GM19372 (cell line): ENCODE measurements at regions not wholly inside any gene's neighbourhood (a gene's known extent, or its start where the extent isn't known, plus 50 kb on each side); places are given as distances from the start of the nearest gene placed in this dataset.
"Not testable (repeated sequence)": the region's sequence is repeated elsewhere in the genome, so short reads cannot be mapped to it uniquely, and the experiment has no call there.

ENCODE experiments used
- ATAC-seq: cut with Tn5 transposase; IDR thresholded peaks from one replicate; pipeline ENCODE4 v1.9.1; 2021; ENCODE audit warnings: mild to moderate bottlenecking, low read depth, moderate library complexity; ENCODE audit not compliant: unreplicated experiment

DNA sequence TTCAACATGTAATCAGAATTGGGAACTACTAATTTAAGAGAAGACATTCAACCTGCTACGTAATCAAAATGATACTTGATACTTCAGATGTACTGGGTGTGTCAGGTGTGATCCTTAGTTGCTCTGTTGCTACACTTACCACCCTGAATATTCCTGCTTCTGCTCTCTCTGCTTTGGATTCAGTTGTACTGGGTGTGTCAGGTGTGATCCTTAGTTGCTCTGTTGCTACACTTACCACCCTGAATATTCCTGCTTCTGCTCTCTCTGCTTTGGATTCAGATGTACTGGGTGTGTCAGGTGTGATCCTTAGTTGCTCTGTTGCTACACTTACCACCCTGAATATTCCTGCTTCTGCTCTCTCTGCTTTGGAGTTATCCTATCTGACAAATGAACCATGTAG, 290.2 kb downstream of the RAB38 start:
- not testable (repeated sequence) for ATAC-seq

GRCh38 chr11:87879118-87879517, 296.1 kb downstream of the RAB38 start:
- no peak for ATAC-seq

DNA sequence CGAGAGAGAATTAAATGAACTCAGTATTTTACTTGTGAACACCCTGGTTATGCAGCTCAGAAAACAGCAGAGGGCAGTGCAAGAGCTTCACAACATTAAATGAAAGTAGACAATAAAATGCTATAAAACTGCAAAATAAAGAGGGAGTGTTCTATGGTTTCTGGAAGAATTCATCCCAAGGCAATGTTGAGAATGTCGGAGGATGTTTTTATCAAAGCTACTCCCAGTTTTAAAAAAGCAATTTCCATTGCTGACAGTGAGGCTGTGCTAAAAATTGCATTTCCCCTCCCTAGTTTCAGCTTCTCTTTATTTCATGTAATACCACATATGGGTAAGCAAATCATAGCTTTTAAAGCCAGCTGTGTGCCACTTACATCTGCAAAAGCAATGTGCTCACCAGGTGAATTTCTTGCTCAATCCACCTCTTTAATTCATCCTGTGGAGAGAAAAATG, 296.8 kb downstream of the RAB38 start:
- no peak for ATAC-seq

DNA sequence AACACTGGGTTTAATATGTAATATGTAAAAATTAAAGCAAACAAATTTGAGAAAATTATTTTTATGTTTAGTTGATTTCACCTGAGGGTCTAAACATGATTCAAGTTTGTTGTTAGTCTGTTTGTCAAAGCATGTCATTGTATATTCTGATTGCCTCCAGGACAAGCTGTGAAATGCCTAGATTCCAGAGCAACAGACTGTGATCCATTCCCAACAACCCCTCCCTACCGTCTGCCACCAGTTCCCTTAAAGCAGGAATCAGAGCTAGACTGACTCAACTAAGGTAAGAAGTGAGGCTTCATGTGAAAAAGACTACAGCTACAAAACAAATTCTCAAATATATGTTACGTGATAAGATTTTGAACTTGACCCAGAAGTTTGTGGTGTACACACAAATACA, 304.2 kb downstream of the RAB38 start:
- no peak for ATAC-seq

DNA sequence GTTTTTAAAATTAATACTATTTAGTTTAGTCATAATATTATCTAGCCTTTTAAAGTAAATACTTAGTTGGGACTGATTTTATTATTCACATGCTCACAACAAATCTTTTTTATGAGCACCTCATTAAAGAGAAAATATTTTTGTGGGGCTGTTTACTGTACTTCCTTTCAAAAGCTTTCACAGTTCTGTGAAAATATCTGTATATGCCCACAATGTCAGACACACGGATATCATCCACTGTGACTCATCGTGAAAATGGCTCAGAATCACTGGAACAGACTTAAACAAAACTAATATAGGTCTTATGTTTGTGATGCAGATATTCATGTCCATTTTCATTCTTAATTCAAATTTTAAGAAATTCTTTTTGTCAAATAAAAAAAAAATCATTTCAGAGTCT, 305.2 kb downstream of the RAB38 start:
- ATAC-seq: no peak

GRCh38 chr11:87866951-87867350, 308.3 kb downstream of the RAB38 start:
- no peak for ATAC-seq

GRCh38 chr11:87861030-87861429, 314.2 kb downstream of the RAB38 start:
- no peak for ATAC-seq

- no peak for ATAC-seq
Observed at GRCh38 chr11:87859636-87860035, 315.6 kb downstream of the RAB38 start.

GRCh38 chr11:87851827-87852226, 323.4 kb downstream of the RAB38 start:
- no peak for ATAC-seq

DNA sequence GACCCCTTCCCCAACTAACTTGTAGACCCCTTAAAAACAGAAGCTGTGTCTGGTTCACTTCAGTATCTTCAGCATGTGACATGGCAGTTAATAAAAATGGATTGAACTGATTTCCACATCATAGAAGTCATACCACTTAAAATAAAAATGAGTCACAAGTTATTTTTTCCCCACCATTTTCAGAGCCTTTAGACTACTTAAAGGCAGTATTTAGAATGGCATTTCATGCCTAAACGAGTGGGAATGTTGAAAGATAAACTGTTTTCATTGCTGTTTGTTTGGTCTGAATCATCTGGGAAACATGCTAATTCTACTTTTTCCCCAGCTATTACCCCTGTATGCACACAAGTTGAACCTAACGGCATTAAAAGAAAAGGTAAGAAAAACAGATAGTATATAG, 324.0 kb downstream of the RAB38 start:
- no peak for ATAC-seq

- ATAC-seq: no peak
Observed at GRCh38 chr11:87849216-87849615, 326.0 kb downstream of the RAB38 start.

GRCh38 chr11:87840786-87841185, 334.5 kb downstream of the RAB38 start:
- no peak for ATAC-seq

- no peak for ATAC-seq
Observed at GRCh38 chr11:87832211-87832610, 343.0 kb downstream of the RAB38 start.

- ATAC-seq: no peak
Observed at GRCh38 chr11:87820011-87820410, 355.2 kb downstream of the RAB38 start.

DNA sequence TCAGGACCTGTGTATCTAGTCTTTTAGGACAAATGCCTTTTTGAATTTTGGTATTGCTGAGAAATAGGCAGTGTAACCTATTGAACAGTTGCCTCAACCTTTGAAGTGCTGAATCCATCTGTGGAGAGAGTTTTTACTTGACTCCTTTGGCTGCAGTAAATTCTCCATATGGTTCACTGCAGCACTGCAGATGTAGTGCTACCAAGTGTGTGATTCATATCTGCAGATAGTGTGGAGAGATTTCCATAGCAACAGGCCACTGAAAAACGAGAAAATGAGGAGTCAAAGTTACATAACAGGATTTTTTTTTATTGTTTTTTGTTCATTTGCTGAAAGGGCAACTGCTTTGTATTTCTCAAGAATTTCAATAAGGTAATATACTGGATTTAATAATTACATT, 356.1 kb downstream of the RAB38 start:
- ATAC-seq: no peak

- ATAC-seq: no peak
Observed at GRCh38 chr11:87812571-87813365, 362.5 kb downstream of the RAB38 start.

DNA sequence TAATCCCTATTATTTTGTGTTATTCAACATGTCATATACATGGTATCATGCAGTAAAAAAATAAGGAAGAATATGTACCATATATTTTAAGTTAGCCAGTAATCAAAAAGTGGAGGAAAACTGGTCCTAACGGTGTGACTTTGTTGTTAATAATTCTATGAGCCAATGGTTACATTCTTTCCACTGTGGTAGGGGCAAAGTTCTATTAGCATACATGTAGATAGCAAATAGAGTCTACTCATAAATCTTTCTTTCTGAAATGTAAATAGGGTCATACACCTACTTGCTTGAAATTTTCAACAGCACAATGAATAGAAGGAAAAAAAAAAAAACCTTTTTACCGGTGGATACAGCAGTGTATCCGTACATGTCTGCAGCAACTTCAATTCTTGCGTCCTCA, 364.8 kb downstream of the RAB38 start:
- ATAC-seq: no peak

DNA sequence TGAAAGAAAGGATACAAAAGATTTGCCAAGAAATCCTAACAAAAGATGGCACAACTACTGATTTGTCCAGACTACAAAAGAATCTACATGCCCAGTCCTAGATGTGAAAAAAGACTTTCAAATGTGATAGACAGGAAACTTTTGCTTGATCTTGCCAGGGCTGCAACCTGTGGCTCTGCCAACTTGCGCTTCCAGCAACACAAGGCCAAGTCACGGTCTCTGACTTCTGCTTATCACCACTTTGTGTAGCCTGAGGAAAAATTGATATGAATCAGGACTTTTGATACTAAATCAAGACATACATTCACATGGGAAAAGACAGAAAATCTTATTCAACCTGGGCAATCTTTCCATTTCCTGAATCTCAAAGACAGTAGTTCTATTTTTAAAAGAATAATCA, 366.0 kb downstream of the RAB38 start:
- no peak for ATAC-seq

DNA sequence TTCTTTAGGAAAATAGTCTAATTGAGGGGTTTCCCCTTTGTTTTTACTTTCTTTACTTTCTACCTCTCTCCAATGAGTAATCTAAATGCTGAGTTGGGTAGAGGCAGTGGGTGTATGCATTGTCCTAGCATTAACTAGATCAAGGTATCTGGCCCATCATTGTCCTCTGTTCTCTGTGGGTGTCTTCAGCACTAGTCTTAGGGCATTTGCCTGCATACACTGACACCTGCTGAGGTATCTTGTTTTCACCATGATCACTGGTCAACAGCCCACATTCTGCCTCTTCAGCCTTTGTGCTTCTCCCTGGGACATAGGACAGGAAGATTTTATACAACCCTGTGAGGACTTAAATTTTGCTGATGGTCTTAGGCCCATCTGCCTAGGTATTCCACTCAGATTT, 371.1 kb downstream of the RAB38 start:
- ATAC-seq: no peak

DNA sequence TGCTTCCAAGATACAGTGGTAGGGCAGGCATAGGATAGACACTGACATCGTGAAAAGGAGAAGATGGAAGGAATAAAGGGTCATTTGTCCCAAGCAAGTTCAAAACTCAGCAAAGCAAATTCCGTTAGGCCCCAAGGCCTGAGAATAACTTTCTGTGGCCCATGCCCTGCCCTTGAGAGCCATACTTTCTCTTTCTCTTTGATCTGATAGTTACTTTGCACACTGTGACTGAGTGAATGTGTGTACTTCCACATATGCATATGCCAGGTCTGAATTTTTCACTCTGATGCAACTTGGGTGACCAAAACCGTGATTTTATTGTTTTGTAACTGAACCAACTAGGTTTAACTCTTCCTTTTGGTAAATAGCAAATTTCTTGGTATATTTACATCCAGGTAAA, 371.5 kb downstream of the RAB38 start:
- ATAC-seq: no peak

GRCh38 chr11:87784862-87785261, 390.4 kb downstream of the RAB38 start:
- ATAC-seq: not testable (repeated sequence)

- no peak for ATAC-seq
Observed at GRCh38 chr11:87780068-87780413, 395.2 kb downstream of the RAB38 start.
